ENCODE measurements at regions not wholly inside any gene's neighbourhood (a gene's known extent, or its start where the extent isn't known, plus 50 kb on each side); places are given as distances from the start of the nearest gene placed in this dataset.

DNA sequence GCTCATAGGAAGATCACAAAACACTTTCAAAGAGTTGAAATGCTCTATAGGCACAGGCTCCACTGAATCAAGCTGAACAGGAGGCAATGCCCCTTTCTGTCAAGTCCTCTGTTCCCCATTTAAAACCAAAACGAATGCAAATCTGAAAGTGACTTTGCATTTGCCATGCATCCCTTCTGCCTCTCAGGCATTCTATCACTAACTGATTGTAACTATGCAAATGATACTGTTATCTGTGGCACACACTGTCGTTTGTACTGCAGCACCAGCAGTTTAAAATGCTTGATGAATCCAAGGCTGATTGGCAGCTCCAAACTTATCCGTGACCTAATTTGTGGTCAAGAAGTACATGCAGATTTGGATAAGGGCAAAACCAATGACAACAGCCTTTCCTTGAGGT, 1067.5 kb upstream of the MAP3K7 start:
- no peak for DNase-seq
- Histone ChIP-seq H3K9me3 (no peaks in the 10 kb centered on the region), H3K27me3 (no peaks in the 10 kb centered on the region), H3K4me3 (no peak overlapping the region), H3K36me3 (no peaks in the 10 kb centered on the region)

DNA sequence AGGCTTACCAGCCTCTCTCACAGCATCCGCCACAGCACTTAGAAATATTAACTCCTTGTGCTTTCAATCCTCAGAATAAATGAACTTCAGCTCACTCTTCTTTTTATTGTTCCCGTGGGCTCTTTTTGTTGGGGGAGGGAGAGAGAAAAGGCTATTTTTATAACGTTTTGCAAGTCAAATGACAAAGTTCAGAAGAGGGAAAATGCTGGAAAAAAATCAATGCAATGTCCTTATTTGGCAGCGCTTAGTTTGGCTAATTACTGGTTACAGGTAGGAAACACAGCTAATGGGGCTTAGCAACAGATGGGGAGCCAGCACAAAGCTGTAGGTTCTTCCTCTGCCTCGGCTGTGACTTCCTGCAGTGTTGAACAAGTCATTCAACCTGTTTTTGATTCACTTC, 1067.0 kb upstream of the MAP3K7 start:
- Histone ChIP-seq H3K27me3 (no peaks in the 10 kb centered on the region), H3K9me3 (no peaks in the 10 kb centered on the region), H3K4me3 (no peak overlapping the region), H3K36me3 (no peaks in the 10 kb centered on the region)
- no peak for DNase-seq

DNA sequence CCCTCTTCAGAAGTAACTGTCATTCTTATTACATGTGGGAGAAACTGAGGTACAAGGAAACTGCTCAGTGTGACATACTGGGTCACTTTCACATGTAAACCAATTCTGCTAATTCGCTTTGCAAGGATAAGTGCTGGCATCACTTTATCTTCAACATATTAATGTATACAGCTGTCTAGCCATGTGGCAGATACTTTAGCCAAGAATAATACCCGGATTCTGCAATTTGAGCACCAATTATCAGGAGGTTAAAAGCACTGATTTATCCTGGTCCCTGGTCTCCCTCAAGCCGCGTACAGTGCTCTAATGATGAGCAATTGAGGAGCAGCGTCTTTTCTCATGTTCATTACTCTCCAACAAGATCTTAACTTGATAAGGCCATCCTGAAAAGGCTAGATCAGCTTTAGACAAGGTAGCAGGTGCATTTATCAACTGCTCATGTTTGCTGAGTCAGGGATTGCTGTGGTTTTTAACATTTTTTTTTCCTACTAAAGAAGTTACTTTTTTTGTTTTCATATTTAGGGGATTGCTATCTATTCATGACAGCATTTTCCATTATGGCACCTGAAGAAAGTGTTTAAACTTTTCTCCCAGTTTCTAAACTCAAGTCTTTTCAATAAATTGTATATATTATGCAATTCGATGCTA, 1066.3 kb upstream of the MAP3K7 start:
- no peak for DNase-seq
- no peaks in the 10 kb centered on the region for H3K27me3 ChIP-seq
- H3K9me3 ChIP-seq, result no peaks in the 10 kb centered on the region
- H3K4me3 ChIP-seq, result no peak overlapping the region
- H3K36me3 ChIP-seq, result no peaks in the 10 kb centered on the region

DNA sequence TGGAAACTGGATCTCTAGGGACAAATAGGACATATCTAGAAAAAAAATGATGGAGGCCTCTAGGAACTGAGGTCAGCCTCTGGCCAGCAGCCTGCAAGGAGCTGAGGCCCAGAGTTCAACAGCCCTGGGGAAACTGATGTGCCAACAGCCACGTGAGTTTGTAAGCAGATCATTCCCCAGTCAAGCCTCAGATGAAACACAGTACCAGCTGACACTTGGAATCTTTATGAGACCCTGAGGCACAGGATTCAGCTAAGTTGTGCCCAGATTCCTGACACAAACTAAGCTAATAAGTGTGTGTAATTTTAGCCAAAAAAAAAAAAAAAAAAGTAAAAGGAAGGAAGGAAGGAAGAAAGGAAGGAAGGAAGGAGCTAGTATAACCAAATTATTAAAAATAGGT, 1059.8 kb upstream of the MAP3K7 start:
- Histone ChIP-seq H3K36me3 (no peaks in the 10 kb centered on the region), H3K27me3 (no peaks in the 10 kb centered on the region), H3K9me3 (no peaks in the 10 kb centered on the region), H3K4me3 (no peak overlapping the region)
- no peak for DNase-seq

DNA sequence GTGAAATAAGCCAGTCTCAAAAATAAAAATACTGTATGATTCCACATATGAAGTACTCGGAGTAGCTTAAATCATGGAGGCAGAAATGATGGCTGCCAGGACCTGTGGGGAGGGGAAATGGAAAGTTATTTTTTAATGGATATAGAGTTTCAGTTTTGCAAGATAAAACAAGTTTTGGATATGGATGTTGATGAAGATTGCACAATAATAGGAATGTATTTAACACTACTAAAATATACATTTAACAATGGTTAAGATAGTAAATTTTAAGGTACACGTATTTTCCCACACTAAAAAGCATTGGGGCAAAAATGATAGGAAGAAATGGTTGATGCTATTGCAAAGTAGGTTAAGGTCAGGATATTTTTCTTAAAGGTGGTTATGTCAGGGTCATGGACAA, 1058.9 kb upstream of the MAP3K7 start:
- Histone ChIP-seq H3K9me3 (no peaks in the 10 kb centered on the region), H3K36me3 (no peaks in the 10 kb centered on the region), H3K4me3 (no peak overlapping the region), H3K27me3 (no peaks in the 10 kb centered on the region)
- DNase-seq, result no peak

DNA sequence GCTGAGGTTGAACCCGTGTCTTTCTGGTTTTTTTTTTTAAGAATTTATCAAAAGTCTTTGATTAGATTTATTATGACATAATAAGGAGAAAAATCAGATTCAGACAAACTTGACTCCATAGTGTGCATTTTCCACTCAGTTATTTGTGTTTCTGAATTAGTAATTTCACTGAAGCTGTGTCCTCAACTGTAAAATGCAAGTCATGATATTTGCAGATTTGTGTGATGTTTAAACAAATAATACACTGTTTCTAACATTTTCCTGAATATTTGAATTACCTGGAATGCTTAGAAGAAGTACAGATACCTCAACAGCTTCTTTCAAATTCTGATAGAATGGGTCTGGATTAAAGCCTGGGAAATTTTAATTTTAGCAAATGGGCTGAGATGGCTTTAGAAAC, 1050.3 kb upstream of the MAP3K7 start:
- Histone ChIP-seq H3K4me3 (no peak overlapping the region), H3K27me3 (no peaks in the 10 kb centered on the region), H3K9me3 (no peaks in the 10 kb centered on the region), H3K36me3 (no peaks in the 10 kb centered on the region)
- no peak for DNase-seq

DNA sequence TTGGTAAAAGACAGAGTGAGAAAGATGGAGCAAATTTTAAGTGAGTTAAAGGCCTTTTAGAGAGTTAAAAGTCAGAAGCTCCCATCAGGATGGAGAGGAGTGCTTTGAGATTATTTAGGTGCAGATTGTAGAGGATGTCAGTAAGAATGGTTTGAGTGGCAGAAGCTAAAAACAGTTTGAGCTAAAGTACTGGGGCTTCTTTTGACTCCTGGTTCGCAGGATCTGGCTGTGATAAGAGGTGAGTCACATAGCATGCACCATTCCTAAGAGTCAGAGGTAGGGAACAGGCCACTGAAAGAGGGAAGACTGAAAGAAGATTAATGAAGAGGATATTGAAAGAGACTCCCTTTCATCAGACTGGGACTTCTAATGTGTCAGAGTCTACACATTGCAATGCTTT, 1047.9 kb upstream of the MAP3K7 start:
- DNase-seq, result no peak
- no peaks in the 10 kb centered on the region for H3K9me3 ChIP-seq
- no peaks in the 10 kb centered on the region for H3K36me3 ChIP-seq
- H3K27me3 ChIP-seq, result no peaks in the 10 kb centered on the region
- no peak overlapping the region for H3K4me3 ChIP-seq

DNA sequence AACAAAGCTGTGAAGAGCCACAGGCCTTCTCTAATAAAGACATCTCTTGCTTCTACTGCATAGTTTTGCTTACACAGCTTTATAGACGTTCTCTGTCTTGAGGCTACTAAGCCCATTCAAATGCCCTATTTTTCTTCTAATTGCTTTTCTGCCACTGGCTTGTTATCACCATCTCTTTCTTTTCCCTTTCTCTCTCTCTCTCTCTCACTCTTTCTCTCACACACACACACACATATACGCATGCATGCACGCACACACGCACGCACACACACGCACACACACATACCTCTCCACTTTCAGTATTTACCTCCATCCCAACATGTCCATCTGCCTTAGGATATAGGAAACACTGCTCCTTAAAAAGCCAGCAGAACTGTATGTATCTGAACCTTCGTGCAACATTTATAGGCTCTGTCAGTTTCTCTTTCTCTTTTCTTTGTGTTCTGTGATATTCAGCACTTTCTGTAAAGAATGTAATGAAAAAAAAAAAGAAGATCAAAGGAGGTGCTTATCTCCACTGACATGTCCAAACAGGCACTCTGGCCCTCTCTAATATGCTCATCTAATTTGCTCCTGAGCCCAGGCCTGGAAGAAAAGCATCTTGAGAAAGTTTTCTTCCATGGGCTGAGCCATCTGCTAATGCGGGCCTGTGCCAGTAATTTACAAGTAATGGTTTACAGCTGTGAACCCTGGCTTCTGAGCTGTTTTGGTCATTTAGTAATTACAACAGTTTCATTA, 1046.7 kb upstream of the MAP3K7 start:
- H3K36me3 ChIP-seq, result no peaks in the 10 kb centered on the region
- no peak for DNase-seq
- no peaks in the 10 kb centered on the region for H3K27me3 ChIP-seq
- H3K9me3 ChIP-seq, result no peaks in the 10 kb centered on the region
- no peak overlapping the region for H3K4me3 ChIP-seq

DNA sequence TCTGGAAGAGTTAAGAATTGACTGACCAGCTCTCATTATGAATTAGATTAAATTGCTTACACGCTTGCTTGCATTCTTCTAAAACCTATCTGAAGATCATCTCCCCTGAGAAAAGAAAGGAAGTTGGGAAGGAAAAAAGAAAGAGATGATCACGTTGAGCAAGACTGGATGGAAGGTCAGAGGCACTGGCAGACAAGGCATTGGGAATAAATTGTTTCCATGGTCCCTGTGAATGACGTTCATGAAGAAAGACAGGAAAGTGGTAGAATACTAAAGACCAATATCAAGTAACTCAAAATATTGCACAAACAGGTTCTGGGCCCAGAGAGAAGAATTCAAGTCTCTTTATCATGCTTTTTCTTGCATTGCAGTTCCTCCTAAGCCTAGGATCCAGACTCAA, 1045.4 kb upstream of the MAP3K7 start:
- H3K27me3 ChIP-seq, result no peaks in the 10 kb centered on the region
- no peaks in the 10 kb centered on the region for H3K36me3 ChIP-seq
- H3K9me3 ChIP-seq, result no peaks in the 10 kb centered on the region
- no peak overlapping the region for H3K4me3 ChIP-seq
- no peak for DNase-seq

DNA sequence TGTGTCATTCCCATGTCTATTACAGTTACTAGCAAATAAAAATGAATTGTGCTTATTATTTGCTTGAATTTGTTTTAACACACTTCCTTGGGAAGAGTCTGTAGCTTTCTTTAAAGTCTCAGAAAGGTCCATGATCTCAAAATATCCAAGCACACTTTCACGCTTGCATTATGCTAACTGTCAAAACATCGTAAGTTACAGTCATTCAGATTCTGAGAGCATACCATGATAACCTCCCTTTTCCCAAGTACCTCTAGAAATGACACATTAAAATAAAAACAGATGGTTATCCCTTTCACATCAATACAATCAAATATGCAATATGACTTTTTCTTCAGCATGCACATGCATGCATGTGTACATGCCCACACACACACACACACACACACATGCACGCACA, 1044.4 kb upstream of the MAP3K7 start:
- Histone ChIP-seq H3K4me3 (no peak overlapping the region), H3K36me3 (no peaks in the 10 kb centered on the region), H3K27me3 (no peaks in the 10 kb centered on the region), H3K9me3 (no peaks in the 10 kb centered on the region)
- DNase-seq, result no peak

DNA sequence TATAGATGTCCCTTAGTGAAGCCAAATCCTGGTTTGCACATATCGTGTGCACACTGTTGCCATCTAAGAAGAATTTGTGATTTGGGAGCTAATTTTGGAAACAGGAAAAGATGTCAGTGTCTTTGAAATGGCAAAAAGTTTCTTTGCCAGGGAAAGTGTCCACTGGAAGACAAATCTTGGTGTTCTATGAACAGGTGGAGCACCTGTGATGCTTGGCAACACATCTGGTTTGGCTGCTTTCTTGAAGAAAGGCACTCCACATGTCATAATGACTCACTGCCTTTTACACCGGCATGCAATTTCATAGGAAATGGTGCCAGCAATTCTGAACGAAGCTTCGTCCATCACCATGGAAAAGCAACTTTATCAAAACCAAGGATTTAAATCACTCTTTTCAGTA, 1040.0 kb upstream of the MAP3K7 start:
- DNase-seq, result no peak
- Histone ChIP-seq H3K4me3 (no peak overlapping the region), H3K36me3 (no peaks in the 10 kb centered on the region), H3K27me3 (no peaks in the 10 kb centered on the region), H3K9me3 (no peaks in the 10 kb centered on the region)

DNA sequence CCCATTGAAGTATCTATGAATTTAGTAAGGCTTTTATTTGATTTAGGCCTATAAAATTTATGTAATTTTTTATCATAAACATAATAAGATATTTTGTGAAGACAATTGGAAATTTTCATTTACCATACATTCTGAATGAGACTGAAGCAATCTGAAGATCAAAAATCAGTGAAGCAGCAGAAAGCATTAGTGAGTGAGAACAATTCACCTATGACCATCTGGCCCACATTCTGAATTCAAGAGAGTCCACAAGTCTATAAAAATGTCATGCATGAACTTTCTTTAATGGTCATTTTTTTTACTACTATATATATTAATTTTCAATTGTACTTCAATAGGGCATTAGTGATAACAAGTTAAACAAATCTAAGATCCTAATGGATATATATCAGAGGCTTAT, 1026.6 kb upstream of the MAP3K7 start:
- Histone ChIP-seq H3K36me3 (no peaks in the 10 kb centered on the region), H3K27me3 (no peaks in the 10 kb centered on the region), H3K9me3 (no peaks in the 10 kb centered on the region), H3K4me3 (no peak overlapping the region)
- DNase-seq, result no peak

DNA sequence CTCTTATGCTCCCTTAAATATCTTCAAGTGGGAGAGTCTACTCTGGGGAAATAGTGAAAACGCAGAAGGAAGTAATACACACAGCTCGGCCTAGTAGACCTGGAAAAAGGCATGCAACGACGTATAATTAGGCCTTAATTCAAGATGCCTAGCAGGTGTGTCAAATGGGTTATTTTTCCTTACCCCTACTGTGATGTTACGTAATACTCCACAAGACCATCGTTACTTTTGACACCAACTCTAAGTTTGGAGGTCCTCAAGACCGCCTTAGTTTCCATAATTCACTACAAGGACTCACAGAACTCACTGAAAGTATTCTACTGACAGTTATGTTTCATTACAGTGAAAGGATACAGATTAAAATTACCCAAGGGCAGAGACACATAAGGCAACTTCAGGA, 1024.3 kb upstream of the MAP3K7 start:
- no peak for DNase-seq

DNA sequence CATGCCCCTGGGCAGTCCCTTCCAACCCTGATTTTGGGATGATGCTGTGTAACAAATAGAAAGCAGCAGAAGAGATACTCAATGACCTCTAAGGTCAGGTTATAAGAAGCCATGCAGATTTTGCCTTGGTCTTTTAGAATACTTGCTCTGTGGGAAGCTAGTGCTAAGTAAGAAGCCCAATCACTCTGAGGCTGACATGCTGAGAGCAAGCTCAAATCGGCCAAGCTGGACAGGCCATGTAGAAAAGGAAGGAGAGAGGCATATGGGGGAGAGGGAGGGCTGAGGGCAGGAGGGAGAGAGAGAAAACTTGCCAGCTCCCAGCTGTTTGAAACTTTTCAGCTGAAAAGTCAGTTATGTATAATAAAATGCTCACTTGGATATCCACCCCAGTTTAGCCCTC, 1021.6 kb upstream of the MAP3K7 start:
- no peaks in the 10 kb centered on the region for H3K27me3 ChIP-seq
- DNase-seq, result no peak

More for the DNA sequence above, 1024.3 kb upstream of the MAP3K7 start:
- Histone ChIP-seq H3K4me3 (no peak overlapping the region), H3K36me3 (no peaks in the 10 kb centered on the region), H3K9me3 (no peaks in the 10 kb centered on the region), H3K27me3 (no peaks in the 10 kb centered on the region)

DNA sequence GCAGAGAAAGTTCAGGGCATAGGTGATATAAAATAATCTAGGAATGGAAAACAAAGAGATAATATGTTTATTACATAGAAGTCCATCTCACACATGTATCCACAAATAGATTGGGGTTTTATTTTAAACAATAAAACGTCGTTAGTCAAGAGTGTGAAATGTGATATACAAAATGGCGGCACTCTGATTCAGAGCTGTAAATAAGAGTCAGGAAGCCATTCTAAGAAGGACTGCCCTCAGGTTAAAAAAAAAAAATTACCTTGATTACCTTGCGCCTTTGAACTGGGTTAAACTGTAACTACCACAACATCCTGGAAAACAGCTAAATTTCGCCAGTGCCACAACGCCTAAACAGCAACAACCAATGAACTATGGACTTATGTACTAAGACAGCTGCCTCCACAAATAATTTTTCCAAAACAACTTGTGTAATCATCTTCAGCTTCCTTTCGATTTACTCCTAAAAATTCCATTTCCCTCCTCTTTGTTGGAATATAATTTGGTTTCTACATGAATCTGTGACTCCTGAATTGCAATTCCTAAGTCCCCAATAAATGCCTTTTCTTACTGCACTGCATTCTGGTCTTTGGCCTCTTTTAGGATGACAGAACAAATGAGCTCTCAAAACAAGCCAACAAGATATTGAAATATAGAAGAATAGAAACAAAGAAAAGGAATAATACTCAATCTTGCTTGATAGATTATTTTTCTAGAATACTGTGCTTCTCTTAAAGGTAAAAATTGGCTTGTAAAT, 1019.5 kb upstream of the MAP3K7 start:
- no peak overlapping the region for H3K4me3 ChIP-seq
- H3K36me3 ChIP-seq, result no peaks in the 10 kb centered on the region
- H3K9me3 ChIP-seq, result no peaks in the 10 kb centered on the region
- H3K27me3 ChIP-seq, result no peaks in the 10 kb centered on the region
- no peak for DNase-seq

More for the DNA sequence above, 1021.6 kb upstream of the MAP3K7 start:
- Histone ChIP-seq H3K36me3 (no peaks in the 10 kb centered on the region), H3K9me3 (no peaks in the 10 kb centered on the region), H3K4me3 (no peak overlapping the region)

DNA sequence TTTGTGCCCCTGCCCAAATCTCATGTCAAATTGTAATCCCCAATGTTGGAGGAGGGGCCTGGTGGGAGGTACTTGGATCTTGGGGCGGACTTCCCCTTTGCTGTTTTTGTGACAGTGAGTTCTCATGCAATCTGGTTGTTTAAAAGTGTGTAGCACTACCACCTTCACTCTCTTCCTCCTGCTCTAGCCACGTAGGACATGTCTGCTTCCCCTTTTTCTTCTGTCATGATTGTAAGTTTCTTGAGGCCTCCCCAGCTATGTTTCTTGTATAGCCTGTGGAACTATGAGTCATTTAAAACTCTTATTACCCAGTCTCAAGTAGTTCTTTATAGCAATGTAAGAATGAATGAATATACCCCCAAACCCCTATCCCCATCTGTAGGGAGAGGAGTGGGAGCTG, 1013.7 kb upstream of the MAP3K7 start:
- no peak for DNase-seq
- H3K9me3 ChIP-seq, result no peaks in the 10 kb centered on the region
- no peaks in the 10 kb centered on the region for H3K36me3 ChIP-seq
- no peaks in the 10 kb centered on the region for H3K27me3 ChIP-seq
- H3K4me3 ChIP-seq, result no peak overlapping the region

DNA sequence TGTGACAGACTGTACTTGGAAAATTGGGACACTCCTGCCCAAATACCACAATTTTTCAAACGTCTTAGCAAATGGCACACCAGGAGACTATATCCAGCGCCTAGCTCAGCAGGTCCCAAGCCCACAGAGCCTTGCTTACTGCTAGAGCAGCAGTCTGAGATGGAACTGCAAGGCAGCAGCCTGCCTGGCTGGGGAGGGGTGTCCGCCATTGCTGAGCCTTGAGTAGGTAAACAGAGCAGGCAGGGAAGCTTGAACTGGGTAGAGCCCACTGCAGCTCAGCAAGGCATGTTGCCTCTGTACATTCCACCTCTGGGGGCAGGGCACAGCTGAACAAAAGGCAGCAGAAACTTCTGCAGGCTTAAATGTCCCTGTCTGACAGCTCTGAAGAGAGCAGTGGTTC, 1003.3 kb upstream of the MAP3K7 start:
- Histone ChIP-seq H3K4me3 (no peak overlapping the region), H3K36me3 (no peaks in the 10 kb centered on the region), H3K9me3 (no peaks in the 10 kb centered on the region), H3K27me3 (no peaks in the 10 kb centered on the region)
- no peak for DNase-seq

DNA sequence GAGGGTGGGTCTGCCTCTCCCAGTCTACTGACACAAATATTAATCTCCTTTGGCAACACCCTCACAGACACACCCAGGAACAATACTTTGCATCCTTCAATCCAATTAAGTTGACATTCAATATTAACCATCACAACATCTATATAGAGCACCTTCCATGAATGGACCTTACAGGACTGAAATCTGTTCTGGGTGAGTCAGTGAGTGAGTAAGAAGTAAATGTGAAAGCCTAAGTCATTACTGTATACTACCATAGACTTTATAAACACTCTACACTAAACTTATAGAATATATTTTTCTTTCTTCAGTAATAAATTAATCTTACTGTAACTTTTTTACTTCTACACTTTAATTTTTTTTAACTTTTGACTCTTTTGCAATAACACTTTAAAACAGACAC, 993.8 kb upstream of the MAP3K7 start:
- Histone ChIP-seq H3K36me3 (no peaks in the 10 kb centered on the region), H3K27me3 (no peaks in the 10 kb centered on the region), H3K9me3 (no peaks in the 10 kb centered on the region), H3K4me3 (no peak overlapping the region)
- DNase-seq, result no peak

Measured in MG63 (cell line).